ENCODE measurements at regions not wholly inside any gene's neighbourhood (a gene's known extent, or its start where the extent isn't known, plus 50 kb on each side); places are given as distances from the start of the nearest gene placed in this dataset.
"Not testable (repeated sequence)": the region's sequence is repeated elsewhere in the genome, so short reads cannot be mapped to it uniquely, and the experiment has no call there.

DNA sequence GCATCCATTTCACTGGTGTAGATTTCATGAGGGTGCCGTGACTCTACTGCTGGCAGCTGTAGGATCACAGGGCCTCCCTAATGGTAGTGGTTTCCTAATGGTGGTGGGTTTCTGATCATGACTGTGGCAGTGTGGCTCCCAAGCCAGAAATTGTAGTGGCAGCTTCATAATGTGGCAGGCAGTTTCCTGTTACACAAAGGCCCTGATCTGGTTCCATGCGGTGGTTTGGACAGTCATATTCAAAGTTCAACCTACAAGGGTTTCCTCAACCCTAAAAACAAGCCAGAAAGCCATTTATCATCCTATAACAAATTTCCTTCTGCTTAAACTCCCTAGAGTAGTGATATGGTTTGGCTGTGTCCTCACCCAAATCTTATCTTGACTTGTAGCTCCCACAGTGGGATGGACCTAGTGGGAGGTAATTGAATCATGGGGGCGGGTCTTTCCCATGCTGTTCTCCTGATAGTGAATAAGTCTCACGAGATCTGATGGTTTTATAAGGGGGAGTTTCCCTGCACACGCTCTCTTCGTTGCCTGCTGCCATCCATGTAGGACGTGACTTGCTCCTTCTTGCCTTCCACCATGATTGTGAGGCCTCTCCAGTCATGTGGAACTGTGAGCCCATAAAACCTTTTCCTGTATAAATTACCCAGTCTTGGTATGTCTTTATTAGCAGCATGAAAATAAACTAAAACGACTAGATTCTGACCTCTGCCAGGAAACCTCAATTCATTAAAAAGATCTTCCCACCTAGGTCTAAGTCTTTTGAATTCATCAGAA is 257.1 kb downstream of the EFCAB11 start:
- DNase-seq: no peak

DNA sequence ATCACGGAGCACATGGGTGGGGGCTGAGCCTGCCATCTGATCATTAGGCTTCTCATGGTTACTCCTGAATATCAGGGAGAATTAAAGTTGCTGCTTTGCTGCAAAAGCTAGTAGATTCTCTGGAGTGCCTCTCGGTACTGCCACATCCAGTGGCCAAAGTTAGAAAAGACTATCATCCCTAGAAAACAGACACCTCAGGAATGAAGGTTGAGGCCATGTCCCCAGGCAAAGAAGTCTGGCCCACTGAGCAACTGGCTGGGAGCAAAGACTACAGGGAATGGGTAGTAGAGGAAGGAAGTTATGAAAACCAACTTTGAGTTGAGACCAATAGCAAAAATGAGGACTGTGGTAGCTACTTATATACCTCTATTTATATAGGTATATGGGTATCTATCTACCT is 258.7 kb downstream of the EFCAB11 start:
- no peak for DNase-seq

DNA sequence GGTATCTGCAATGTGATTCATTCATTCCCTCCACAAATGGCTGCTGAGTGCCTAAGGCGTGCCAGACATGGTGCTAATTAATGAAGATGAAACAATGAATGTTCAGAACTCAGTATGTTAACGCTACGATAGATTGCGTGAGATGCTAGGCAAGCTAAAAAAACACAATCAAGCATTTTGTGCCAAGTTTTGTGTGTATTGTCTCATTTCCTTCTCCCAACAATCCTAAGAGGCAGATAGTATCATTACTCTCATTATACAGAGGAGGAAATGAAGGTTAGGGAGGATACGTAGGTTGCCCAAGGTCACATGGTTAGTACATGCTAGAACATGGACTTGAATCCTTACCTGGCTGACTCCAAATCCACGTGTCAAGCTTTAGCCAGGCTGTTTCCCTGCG is 264.4 kb downstream of the EFCAB11 start:
- DNase-seq: no peak

DNA sequence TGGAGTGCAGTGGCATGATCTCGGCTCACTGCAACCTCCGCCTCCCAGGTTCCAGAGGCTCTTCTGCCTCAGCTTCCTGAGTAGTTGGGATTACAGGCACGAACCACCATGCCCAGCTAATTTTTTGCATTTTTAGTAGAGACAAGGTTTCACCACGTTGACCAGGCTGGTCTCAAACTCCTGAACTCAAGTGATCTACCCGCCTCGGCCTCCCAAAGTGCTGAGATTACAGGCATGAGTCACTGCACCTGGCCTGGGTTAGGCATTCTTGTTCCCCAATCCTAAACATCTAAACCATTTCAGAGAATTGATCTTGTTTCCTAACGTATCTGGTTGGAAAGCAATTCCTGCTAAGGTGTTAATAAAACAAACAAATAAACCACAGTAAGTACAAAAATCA is 264.8 kb downstream of the EFCAB11 start:
- DNase-seq: not testable (repeated sequence)

DNA sequence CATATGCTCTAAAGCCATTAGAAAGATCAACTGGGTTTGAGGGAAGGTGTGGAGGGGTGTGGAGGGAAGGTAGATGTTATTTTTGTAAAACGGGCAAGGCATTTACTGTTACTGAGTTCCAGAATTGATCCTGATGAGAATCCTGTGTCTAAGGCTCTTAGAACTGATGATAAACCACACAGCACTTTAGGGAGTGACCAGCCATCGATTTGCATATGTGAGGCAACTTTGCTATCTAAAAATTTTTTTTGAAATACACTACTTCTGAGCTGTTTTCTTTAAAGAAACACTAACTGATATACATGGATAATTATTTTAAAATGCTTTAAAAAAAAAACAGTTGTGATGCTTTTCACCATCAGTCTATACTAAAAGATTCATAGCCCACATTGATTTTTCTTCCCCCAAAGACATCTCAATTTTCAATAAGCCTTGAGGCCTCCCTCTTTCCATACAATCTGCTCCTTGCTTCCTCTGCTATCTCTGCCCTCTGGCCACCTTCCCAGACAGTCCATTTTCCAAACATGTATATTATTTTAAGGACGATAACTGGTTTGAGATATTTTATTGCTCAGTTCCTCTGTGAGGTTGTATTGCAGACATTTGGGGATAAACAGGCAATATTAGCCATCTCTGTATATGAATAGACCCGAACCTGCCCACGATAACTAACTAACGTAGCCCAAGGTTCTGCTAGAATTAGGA is 265.9 kb downstream of the EFCAB11 start:
- DNase-seq: no peak

DNA sequence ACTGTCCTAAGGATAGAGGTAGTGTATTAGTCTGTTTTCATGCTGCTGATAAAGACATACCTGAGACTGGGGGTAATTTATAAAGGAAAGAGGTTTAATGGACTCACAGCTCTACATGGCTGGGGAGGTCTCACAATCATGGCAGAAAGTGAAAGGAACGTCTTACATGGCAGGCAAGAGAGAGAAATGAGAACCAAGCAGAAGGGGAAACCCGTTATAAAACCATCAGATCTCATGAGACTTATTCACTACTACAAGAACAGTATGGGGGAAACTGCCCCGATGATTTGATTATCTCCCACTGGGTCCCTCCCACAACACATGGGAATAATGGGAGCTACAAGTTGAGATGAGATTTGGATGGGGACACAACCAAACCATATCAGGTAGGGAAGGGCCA is 267.4 kb downstream of the EFCAB11 start:
- not testable (repeated sequence) for DNase-seq

DNA sequence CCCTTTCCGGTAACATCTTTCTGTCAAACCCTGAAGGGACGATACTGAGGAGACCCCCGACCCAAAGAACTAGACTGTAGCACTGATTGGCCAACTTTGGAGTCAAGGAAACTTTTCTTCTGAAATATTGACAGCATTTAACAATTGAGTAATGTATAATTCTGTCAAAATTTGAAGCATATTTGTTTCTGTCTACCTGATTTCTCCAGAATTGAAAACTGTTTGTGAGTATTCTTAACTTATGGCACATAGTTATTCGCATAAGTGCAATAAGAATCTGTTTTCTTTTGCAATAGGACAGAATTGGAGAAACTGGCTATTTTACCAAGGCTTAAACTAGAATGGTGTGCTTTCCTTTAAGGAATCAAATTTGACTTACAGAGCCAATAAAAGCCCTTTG is 267.1 kb upstream of the FOXN3 start:
- no peak for DNase-seq

DNA sequence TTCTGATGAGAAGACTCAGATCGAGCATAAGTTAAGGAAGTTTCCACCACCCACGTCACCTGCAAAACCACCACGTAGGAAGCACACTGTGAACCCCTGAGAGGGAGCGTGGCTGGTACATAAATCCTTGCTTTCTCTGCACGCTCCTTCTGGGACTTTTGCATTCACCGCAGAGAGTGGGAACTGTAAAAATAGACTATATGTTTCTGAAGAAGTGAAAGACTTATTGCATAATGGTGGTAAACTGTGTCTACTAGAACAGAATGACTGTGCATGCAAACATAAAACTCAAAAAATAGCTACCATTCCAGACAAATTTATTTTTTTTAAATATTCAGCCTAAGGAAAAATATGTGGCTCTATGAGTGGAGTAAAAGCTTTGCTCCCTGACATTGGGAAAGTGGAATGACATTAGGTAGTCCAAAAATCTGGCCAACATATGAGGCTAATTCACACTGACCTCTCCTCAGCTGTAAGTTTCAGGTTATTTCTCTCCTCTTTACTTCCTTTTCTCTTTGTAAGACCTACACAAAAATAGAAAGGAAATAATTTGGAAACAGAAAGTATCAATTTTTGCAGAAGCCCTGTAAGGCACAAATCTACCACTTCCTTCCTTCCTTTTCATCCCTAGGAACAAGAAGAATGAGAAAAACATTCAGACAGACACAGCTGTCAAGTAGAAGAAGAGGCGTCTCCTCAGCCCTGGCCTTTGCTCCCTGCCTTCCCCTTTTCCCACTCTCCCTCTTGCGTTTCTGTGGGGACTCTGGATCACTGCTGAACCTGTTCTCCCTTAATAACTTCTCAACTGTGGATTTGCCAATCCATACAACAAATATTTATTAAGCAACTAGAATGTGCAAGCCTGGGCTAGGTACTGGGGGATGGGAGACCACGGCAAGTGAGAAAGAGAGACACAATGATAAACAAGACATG is 264.3 kb upstream of the FOXN3 start:
- no peak for DNase-seq

DNA sequence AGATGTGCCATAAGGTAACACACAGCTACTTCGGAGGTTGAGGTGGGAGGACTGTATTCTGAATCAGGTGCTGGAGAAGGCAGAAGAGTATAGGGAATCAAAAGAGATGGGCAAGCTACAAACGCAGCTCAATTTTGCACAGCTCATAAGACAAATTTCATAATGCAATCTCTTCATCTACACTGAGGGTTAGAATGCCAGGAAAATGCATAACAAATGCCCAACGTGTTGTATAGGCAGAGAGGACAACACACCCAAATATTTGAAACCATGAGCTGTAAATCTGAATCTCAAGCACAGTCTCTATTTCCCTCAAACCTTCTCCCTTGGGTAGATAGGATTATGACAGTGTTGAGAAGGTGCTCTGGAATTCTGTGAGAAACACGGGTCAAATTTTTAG is 263.1 kb upstream of the FOXN3 start:
- no peak for DNase-seq

DNA sequence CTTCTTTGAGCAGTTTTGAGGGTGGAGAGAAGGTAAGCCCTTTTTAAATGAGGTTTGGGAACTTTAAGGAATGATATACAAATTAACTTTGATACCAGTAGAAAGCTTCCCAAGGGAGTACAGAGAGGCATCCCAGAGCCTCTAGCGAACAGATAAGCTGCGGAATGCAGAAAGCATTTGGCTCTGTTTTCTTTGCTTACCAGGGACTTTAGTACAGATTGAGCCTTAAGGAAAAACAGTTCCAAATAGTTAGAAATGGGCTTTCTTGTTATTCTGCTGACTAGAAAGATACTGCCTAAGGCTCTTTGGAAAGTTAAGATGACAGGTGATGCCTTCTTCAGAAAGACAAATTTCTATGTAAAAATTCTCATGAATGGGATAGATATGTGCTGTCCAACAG is 261.7 kb upstream of the FOXN3 start:
- no peak for DNase-seq

DNA sequence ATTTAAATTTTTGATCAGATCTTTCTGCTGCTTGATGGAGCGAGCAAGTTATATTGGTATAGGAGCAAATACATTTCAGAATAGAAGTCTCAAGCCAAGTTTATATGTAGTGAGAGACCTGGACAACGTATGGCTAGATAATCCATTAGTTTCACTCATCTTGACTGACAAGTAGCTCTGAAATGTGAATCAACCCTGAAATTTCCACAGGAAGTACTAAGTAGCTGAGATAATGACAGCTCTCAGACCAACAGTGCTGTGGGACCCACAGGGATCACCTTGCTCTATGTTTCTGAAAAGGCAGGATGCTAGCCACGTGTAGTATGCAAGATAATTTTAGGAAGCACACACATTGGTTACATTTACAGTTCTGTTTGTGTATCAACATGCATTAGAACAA is 258.6 kb upstream of the FOXN3 start:
- DNase-seq: no peak

DNA sequence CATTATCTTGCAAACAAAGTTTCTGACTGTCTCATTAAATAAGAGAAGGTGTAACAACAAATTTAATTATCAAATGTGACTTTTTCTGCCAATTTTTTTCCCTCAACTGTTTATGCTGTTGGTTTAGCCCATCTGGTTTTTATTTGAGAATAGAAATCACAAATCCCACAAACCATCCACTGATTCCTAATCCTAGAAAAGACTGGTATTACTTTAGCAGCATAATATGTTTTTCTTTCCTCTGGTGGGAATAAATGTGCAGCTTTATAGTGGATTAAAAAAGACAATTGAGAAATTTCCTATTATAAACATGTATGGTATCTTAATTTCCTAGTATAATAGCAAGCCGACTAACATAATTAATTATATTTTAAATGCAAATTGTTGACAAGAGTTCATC is 257.9 kb upstream of the FOXN3 start:
- DNase-seq: no peak

DNA sequence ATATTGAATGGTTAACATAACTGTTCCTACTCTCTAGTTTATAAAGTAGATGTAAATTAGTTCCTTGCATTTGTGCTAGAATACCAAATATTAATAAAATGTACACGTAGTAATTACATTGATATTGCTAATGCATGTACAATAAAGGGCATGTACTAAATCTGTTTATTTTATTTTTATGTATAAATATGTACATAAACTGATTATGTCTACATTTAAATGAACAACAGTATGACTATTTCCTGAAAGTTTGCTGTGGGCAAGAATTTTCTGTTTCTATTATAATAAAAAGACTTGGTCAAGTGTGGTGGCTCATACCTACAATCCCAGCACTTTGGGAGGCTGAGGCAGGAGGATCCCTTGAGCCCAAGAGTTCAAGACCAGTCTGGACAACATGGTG is 257.2 kb upstream of the FOXN3 start:
- DNase-seq: no peak

DNA sequence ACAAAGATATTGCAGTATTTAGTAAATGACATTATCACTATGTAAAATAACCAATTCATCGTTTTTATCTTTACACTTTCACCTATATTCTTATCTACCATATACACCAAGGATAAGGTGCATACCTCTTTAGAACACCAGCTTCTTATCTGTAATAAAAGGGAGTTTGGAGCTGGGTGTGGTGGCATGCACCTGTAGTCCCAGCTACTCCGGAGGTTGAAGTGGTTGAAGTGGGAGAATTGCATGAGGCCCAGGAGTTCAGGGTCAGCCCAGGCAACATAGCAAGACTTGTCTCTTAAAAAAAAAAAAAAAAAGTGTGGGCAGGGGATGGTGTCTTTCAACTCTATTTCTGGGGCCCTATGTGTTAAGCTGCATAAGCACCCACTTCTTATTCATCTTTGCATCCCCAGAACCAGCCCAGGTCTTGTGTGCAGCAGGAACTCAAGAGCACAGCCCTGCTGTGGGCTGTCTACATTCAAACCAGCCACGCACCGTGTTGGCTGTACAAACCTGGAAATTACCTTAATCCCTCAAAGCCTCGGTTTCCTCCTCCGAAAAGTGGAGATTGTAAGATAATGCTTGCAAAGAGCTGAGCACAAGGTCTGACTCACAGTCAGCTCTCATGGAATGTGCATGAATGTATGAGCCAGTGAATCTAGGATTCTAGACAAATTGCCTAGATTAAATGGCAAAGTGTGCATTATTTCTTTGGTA is 256.6 kb upstream of the FOXN3 start:
- no peak for DNase-seq

DNA sequence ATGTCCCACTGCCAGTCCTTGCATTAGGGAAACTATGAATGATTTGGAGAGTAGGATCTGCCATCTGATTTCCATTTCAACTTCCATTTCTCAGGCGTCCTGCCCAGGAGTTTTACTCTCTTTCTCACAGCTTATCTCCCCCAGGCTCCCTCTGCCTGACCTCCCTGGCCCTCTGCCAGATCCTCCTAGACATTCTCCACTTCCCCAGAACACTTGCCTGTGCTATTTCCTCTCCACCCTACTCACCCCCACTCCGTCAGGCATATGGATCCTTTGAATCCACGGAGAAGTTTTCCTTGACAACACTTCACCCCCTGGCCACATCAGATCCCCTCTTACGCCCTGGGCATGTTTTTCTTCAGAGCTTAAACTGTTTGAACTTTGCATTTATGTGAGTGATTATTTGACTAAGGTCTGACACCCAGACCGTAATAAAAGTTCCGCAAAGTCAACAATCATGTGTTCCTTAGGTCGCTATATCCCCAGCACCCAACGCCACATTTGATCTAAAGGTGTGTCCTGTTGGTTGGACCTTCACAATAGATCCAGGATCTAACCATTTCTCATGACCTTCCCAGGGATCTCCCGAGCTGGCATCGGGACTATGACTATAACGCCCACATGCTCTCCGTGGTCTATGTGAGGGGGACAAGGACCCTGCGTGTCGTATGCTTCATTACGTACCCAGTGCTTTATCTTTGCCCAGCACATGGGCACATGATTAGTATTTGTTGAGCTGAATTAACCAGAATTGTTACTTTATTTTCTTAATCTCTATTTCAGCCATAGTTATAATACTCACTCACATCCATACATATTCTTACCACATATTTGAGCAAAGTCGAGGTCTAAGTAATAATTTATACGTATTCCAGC is 255.8 kb upstream of the FOXN3 start:
- no peak for DNase-seq

DNA sequence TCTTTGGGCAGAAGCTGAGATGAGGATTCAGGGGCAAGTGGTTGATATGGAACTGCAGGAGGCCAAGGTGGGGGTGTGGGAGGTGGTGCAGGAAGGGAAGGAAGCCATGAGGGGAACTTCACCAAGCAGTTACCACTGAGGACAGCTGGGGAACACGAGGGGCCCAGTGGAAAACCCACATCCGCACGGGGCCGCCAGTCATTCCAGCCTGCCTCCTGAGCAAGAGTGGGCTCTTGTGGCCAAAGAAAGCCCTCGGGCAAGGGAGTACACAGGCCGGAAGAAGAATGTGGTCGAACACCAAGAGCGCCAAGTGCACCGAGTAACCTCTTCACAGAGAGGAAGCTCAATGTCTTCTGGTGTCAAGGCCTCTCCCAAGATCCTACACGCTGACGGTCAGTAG is 252.2 kb upstream of the FOXN3 start:
- DNase-seq: no peak

DNA sequence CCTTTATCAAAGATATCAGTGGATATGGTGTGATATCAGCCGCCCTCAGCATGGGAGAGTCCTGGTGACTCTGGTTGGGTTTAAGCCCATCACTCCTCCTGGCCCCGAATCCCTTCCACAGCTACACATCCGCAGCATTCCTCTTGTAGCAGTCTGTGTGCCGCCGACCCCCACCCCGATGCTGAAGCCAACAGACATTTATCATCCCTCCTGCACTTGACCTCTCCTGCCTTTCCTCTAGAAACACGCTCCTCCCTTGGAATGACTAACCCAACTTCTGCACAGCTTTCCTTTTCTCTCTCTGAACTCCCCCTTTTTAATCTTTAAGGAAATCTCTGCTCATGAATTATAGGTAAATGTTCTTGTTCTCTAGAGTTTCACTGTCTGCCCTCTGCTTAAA is 250.9 kb upstream of the FOXN3 start:
- no peak for DNase-seq

DNA sequence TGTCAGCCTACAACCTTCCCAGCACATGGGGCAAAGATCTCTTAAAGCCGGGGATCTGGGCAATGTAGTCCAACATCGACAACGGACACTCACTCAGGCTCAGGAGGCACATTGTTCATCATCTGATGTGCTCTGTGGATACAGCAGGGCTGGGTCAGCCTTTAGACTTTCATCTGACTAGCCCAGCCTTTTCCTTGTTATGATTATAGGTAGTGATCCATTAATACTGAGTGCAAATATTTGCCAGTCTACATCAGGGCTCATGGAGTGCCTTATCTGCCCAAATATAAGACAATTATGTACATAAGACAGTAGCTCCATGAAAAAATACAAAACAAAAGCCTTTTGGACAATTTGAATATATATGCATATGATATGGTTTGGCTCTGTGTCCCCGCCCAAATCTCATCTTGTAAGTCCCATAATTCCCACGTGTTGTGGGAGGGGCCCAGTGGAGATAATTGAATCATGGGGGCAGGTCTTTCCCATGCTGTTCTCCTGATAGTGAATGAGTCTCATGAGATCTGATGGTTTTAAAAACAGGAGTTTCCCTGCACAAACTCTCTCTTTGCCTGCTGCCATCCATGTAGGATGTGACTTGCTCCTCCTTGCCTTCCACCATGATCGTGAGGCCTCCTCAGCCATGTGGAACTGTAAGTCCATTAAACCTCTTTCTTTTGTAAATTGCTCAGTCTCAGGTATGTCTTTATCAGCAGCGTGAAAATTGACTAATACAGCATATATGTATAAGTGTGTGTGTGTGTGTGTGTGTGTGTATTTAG is 248.5 kb upstream of the FOXN3 start:
- not testable (repeated sequence) for DNase-seq

DNA sequence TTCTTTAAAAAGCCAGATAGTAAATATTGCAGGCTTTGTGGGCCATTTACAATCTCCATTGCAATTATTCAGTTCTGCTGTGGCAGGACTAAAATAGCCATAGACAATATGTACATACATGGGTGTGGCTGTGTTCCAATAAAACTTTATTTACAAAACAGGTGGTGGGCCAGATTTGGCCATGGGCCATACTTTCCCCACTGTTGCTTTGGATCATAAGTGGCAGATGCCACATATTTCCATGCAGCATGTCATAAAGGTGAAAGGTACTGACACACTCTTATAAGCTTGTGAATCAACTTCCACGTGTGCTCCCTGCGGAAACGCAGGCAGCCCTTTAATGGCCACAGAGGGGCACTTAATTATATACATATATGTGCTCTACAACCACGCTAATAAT is 244.4 kb upstream of the FOXN3 start:
- no peak for DNase-seq

DNA sequence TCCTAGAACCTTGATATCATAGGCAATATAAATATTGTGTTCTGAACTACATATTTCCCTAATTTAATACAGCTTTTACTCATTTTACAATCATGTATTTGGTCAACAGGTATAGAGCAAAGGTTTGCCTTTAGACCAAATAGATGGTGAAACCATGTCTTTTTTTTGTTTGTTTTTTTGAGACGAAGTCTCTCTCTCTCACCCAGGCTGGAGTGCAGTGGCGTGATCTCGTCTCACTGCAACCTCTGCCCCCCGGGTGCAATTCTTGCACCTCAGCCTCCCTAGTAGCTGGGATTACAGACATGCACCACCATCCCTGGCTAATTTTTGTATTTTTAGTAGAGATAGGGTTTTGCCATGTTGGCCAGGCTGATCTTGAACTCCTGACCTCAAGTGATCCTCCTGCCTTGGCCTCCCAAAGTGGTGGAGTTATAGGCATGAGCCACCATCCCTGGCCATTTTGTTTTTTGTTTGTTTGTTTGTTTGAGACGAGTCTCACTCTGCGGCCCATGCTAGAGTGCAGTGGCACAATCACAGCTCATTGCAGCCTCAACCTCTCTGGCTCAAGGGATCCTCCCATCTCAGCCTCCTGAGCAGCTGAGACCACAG is 243.7 kb upstream of the FOXN3 start:
- DNase-seq: not testable (repeated sequence)

DNA sequence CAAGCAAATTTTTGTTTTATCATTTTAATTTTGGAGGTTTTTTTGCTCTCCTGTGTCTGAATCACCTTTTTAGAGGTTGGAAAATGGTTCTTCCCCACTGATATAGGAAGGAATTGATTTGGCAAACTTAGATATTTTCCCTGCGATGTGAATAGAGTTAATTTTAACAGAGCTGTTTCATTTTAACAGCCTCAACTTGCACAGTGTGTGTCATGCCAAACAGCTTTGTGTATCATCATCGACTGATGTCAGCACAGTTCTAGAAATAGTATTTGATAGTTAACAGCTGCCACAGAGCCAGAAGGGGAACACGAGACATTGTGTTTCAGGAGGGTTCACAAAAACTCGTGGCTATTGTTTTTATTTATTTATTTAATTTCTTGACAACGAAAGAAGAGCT is 243.1 kb upstream of the FOXN3 start:
- DNase-seq: no peak
